Activated naive CD4-positive, alpha-beta T cell treated with Interleukin-2 at 50 U/mL for 16 hours (primary cell): ENCODE measurements at regions not wholly inside any gene's neighbourhood (a gene's known extent, or its start where the extent isn't known, plus 50 kb on each side); places are given as distances from the start of the nearest gene placed in this dataset.

Experiments
- DNase-seq: peaks from one replicate; pipeline ENCODE4 v3.0.0-alpha.2; 2020

DNA sequence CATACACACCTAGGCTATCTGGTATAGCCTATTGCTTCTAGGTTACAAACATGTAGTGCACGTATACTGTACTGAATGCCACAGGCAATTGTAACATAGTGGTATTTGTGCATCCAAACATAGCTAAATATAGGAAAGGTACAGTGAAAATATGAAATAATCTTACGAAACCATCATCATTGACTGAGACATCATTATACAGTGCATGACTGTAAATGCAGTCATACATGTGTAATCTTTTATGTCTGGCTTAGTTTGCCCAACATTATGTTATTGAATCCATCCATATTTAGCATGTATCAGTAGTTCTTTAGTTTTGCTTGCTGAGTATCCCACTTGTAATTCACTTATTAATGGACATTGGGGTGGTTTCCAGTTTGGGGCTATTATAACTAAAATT, 124.9 kb downstream of the CYLD start:
- no peak for DNase-seq

DNA sequence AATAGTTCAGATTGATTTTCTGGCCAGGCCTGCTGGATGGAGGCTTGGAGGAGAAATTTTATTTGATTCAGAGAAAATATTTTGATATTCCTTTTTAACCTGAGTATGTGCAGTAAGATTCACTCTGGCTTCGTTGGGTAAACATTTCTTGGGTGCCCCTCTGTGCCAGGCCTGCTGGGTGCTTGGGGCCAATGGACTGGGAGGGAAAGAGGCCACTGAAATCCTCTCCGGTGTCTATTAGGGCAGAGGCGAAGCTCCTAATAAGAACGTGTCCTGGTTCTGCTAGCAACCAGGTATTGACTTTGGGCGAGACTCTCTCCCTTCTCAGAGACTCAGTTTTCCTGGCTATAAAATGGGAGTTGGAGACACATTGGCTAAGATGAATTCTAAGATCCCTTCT, 122.5 kb downstream of the CYLD start:
- DNase-seq = no peak

DNA sequence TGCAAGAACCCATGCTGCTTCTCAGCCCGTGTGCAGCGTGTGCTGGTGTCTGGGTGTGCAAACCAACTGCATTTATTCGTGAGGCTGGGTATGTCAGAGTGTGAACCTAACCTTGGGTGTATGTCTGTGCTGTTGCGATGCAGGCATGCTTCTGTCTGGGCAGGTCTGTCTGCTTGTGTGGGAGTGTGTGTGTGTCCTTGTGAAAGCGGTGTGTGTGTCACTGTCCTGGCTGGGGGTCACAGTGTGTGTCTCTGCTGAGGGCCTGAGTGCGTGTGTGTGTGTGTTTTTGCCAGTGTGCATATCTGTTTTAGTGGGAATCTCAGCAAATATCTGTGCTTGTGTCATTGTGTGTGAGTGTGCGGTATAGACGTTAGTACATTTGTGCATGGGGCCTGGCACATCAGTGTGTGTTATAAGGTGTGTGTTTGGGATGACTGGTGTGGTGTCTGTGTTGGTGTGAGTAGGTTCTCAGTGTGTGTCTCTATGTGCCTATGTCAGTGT, 121.8 kb downstream of the CYLD start:
- no peak for DNase-seq

DNA sequence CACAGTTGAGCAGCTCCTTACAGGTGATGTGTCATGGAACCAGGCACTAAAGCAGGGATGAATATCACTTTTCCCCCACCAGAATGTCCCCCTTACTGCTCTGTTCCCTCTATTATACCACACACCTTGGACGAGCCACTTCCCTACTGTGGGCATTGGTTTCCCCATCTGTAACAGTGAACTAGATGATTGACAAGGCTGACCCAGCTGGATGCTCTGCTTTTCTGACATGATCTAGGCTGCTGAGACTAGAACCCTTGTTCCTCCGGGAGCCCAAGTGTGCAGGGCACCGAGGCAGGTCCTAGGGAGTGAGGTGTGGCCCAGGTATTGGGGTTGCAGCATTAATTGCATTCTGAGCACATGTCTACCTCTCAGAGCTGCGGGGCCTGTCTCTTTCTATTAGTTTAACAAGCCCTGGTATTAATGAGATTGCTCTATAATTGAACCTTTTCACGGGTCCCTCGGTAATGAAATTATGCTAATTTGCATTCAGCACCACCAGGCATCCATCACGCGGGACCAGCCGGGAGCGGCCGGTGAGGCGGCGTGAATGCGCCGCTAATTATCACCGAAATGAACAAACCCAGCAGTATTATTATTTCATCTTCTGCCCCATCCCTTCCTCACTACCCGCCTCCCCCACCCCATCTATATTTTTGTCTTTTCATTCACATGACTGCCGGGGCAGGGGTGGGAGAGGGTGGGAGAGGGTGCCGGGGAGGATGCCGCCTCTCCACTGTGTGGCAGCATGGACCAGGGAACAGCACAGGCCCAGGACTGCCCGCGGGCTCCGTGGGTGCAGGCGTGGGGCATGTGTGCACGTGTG, 121.1 kb downstream of the CYLD start:
- DNase-seq = no peak

DNA sequence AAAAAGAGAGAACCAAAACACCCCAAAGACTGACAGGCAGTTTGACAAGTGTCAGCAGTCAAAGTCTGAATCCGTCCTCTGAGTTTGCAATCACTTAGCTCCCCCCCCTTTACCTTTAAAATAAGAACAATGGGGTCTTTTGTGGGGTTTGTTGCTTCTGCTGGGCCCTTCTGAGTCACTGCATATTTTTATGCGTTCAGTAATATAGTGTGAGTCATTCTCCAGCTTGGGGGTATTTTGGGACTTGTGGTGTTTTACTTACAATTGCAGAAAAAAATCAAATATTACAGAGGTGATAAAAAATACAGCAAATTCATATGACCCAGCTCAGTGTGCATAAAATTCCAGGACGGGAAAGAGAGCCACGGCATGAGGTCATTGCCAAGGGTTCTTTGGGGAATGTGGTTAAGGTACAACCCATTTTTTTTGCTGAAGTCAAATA, 120.1 kb downstream of the CYLD start:
- no peak for DNase-seq

DNA sequence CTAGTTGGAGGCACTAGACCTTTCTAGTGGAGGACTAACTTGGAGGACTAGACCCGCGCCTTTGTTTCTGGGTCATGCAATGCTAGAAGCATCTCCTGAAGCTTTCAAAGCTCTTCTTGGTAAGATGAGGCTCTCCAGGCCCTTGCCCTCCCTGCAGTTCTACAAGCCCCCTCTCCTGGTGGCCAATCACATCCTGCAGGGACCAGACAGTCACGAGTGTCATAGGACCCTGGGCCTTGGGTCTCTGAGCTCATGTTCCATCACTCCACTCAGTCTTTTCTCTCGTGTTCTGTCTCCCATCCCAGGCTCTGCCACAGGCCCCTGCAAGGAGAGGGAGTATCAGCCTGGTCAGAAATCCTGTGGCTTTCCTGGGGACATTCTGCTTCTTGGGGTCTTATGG, 119.6 kb downstream of the CYLD start:
- DNase-seq = no peak

DNA sequence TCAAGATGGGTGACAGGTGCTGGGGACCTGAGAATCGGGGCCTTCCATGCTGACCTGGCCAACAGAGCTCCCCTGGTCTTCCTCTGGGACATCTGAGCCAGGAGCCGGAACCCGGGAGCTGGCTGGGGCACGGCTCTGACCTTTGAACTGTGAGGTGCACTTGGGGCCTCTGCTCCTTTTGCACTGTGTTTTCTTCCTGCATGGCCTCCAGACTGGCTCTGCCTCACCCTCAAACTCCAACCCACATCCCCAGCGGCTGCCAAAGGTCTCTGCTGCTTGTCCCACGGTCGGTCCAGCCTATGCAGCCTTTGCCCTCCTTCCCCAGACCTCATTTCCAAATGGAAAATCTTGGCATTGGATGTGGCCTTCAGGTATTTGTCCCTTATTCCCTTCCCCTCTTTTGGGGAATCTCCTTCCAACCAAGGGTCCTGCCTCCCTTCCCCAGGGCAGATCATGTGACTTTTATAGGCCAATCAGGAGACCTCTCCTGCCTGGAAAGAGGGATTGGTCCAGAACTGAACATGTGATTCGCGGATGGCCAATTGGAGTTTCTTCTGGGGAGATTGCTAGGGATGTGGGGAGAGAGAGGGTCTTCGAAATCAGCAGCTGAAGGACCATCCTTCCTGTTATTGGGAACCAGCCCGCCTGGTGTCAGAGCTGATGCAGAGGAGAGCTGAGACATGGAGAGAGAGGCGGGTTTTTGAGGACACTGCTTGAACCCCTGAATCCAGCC, 117.9 kb downstream of the CYLD start:
- no peak for DNase-seq

DNA sequence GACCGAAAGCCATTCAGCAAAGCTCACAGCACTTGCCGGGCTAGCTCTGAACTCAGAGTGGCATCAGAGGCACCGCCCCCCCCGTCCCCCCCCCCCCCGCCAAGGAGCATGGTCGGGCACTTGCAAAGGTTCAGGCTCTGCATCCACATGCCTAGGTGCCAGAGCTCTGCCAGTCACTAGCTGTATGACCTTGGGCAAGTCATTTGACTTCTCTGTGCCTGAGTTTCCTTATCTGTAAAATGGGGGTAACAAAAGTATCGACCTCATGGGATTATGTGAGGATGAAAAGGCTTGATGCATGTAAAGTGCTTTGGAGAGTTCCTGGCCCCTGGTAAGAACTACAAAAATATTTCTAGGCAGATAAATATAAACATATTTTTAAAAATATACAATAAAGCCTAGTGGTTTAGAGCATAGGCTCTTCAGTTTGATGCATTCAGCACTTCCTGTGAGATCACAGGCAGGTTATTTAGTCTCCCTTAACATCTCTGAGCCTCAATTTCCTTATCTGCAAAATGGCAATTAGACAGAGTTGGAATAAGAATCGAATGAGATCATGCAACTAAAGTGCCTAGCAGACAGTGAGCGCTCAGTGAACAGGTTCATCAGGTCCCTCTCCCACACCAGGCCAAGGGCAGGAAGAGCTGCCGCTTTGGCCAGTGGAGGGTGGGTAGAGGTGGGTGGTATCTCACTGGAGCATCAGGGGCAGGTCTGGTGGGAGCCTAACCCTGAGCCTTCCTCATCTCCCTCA, 117.2 kb downstream of the CYLD start:
- DNase-seq = no peak

DNA sequence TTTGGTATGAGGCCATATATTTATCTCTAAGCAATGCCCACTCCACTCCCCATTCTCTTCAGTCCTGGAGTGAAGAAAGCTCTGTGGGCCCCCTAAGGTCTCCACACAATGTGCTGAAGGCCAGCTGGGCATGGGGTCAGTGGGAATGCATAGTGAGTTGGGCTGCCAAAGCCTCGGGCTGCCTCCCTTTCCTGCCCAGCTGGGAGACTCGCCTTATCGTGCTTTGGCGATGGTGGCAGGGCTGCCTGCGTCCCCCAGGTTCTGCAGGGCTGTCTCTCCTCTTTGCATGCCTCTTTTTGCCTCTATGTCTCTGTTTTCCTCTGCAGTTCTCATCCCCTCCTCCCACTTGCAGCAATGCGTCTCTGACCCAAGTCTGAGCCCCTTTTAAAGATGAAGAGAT, 116.5 kb downstream of the CYLD start:
- no peak for DNase-seq

DNA sequence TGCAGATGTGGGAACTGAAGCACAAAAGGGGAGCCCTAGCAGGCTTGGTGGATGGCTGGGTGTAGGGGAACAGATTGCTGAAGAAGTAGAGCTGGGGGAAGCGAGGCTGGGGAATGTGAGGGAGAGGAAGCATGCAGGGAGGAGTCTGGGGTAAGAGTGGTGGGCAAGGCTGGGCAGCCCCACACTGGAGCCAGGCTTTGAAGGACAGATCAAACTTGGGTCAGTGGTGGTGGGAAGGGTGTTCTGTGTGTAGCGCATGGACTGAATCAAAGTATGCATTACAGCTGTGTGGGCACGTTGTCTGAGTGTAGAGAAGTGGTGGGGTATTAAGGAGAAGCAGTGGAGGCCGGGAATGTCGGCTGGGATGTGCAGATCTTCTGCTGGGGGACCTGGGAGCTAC, 116.0 kb downstream of the CYLD start:
- DNase-seq = no peak

DNA sequence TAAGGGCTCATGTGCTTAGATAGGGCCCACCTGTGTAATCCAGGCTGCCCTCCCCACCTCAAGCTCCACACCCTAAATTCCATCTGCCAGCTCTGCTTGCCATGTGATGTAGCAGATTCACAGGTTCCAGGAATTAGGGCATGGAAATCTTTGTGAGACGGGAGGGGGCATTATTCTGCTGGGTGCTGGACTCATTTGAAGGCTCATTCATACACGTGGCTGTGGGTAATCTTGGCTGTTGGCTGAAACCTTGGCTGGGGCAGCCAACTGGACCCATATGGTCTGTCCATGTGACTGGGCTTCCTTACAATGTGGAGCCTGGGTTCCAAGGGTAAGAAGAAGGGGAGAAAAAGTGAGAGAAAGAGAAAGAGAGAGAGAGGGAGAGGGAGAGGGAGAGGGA, 115.1 kb downstream of the CYLD start:
- no peak for DNase-seq

DNA sequence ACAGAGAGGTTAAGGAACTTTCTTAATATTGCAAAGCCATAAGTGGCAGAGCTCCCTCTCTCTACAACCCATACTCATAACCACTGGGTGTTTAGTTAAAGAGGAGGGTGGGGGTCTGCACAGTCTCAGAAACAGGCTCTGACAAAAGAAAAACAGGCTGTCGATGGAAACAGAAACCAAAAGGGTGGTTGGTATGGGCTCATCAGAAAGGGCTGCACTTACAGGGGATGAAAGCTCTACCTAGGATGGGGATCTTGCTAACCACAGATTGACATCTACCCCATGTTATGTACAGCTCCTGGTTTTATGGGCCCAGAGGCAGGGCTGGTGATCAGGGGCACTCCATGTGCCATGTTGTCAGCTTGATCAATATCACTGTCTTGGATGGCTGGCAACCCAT, 111.4 kb downstream of the CYLD start:
- DNase-seq = no peak
